GM18502 (cell line): ENCODE measurements at regions not wholly inside any gene's neighbourhood (a gene's known extent, or its start where the extent isn't known, plus 50 kb on each side); places are given as distances from the start of the nearest gene placed in this dataset.

Source experiments
- ATAC-seq: cut with Tn5 transposase; IDR thresholded peaks from one replicate; pipeline ENCODE4 v1.9.1; 2021; ENCODE audit warnings: mild to moderate bottlenecking; ENCODE audit not compliant: unreplicated experiment, poor library complexity

- ATAC-seq = no peak
Observed at GRCh38 chr16:8519179-8519578, 71.1 kb downstream of the TMEM114 start.

- no peak for ATAC-seq
Observed at GRCh38 chr16:8517280-8517679, 73.0 kb downstream of the TMEM114 start.

- no peak for ATAC-seq
Observed at GRCh38 chr16:8516471-8516870, 73.8 kb downstream of the TMEM114 start.

GRCh38 chr16:8512941-8513624 is 77.2 kb downstream of the TMEM114 start:
- ATAC-seq = peak; percentile 58

GRCh38 chr16:8511464-8511863 is 78.8 kb downstream of the TMEM114 start:
- ATAC-seq = no peak

- ATAC-seq = no peak
Observed at GRCh38 chr16:8510160-8510559, 80.2 kb downstream of the TMEM114 start.

- ATAC-seq = no peak
Observed at GRCh38 chr16:8505327-8505991, 84.9 kb downstream of the TMEM114 start.

- ATAC-seq = no peak
Observed at GRCh38 chr16:8502446-8502845, 87.9 kb downstream of the TMEM114 start.

- ATAC-seq = no peak
Observed at GRCh38 chr16:8500351-8500750, 90.0 kb downstream of the TMEM114 start.

GRCh38 chr16:8496364-8496763 is 93.9 kb downstream of the TMEM114 start:
- no peak for ATAC-seq

- ATAC-seq = no peak
Observed at GRCh38 chr16:8493972-8494371, 96.3 kb downstream of the TMEM114 start.

GRCh38 chr16:8492690-8493089 is 97.6 kb downstream of the TMEM114 start:
- ATAC-seq = no peak

GRCh38 chr16:8489580-8489979 is 100.7 kb downstream of the TMEM114 start:
- no peak for ATAC-seq

- ATAC-seq = no peak
Observed at GRCh38 chr16:8486985-8487384, 103.3 kb downstream of the TMEM114 start.

GRCh38 chr16:8483396-8483795 is 106.9 kb downstream of the TMEM114 start:
- ATAC-seq = no peak

- ATAC-seq = no peak
Observed at GRCh38 chr16:8481810-8482209, 108.5 kb downstream of the TMEM114 start.

GRCh38 chr16:8476824-8477223 is 113.5 kb downstream of the TMEM114 start:
- ATAC-seq = no peak

GRCh38 chr16:8474587-8474986 is 115.7 kb downstream of the TMEM114 start:
- ATAC-seq = no peak

GRCh38 chr16:8469102-8469778 is 121.1 kb downstream of the TMEM114 start:
- no peak for ATAC-seq

- no peak for ATAC-seq
Observed at GRCh38 chr16:8464979-8465378, 125.3 kb downstream of the TMEM114 start.

- ATAC-seq = no peak
Observed at GRCh38 chr16:8459085-8459733, 131.1 kb downstream of the TMEM114 start.
